Activated naive CD4-positive, alpha-beta T cell treated with anti-CD3 and anti-CD28 coated beads, Interleukin-2, amount 50 U/mL, for 16 hours (primary cell): ENCODE measurements at regions not wholly inside any gene's neighbourhood (a gene's known extent, or its start where the extent isn't known, plus 50 kb on each side); places are given as distances from the start of the nearest gene placed in this dataset.
A peak's percentile ranks its signal among the peaks of the same experiment; 100 is the strongest.
"Not testable (repeated sequence)": the region's sequence is repeated elsewhere in the genome, so short reads cannot be mapped to it uniquely, and the experiment has no call there.

Experiments used
- DNase-seq: peaks from one replicate; pipeline ENCODE4 v3.0.0-alpha.2; 2020

DNA sequence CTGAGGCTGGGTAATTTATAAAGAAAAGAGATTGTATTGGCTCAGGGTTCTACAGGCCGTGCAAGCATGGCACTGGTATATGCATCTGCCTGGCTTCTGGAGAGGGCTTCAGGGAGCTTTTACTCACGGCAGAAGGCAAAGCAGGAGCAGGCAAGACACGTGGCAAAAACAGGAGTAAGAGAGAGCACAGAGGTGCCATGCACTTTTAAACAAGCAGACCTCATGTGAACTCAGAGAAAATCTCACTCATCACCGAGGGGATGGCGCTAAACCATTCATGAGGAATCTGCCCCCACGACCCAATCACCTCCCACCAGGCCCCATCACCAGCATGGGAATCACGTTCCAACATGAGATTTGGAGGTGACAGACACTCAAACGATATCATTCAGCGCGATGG, 400.7 kb upstream of the RUNX1 start:
- DNase-seq = no peak

DNA sequence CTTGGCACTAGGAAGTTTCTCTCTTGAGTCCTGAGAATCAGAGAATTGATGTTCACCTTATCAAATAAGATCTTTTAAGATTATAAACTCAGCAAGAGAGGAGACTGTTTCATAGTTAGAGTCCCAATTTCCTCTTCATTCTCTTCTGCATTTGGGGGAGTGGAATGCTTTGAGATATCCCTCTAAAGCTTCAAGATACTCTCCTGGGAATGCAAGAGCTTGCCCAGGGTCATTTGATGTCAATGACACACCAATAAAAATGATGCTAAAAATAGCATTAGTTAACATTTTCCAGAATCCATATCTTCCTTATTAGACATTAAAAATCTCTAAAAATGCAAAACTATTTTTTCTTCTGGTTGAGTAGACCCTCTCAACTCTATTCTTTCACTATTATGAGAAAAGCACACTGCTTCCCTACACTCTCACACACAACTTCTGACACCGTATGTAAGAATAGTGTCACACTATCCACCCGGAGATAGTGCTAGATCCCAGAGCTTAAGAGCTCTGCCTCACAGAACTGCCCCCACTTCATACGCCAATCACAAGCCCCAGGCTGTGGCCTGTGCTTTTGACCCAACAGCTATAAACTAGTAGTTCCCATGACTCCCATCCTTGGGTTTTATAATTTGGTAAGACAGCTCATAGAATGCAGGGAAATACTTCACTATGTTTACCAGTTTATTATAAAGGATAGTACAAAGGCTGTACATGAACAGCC, 399.9 kb upstream of the RUNX1 start:
- no peak for DNase-seq

DNA sequence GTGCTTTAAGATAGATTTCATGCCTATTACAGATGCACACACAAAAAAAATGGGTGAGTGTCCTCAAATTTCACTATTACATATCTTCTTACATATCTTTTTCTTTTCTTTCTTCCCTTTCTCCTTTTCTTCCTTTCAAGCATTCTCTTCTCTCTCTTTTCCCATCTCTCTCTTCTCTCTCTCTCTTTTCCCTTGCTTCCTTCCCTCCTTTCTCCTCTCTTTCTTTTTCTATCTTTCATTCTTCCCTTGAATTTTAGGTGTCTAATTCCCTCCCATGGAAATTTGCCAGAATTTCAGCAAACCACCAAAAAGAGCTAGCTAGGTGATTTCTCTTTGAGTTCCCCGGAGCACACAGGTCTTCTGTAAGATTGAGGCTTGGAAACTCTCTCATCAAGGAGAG, 395.3 kb upstream of the RUNX1 start:
- DNase-seq = no peak

DNA sequence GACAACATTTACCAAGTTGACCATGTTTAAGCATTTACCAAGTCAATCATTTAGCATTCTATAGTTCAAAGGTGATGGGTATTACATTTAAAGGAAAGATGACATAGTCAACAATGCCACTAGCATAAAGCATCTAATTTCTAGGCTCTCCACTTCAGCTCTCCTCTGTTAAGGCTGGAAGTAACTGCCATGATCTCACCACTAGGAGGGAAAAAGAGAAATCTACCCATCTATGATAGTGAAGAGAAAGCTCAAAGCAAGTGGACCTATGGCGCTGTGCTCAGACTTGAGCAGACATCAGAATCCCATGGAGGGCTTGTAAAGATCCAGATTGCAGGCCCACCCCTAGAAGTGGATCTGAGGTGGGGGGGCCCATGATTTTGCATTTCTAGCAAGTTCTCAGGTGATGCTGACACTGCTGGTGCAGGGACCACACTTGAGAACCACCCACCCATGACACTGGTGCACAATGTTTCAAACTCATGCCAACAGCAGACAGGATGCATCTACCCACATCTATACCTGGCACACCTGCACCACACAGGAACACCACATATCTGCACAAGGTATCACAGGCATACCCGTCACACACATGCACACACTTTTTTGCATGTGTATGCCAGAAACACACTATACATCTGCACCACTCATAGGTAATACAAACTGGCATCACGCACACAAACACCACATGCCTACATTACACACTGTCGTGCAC, 392.9 kb upstream of the RUNX1 start:
- no peak for DNase-seq

DNA sequence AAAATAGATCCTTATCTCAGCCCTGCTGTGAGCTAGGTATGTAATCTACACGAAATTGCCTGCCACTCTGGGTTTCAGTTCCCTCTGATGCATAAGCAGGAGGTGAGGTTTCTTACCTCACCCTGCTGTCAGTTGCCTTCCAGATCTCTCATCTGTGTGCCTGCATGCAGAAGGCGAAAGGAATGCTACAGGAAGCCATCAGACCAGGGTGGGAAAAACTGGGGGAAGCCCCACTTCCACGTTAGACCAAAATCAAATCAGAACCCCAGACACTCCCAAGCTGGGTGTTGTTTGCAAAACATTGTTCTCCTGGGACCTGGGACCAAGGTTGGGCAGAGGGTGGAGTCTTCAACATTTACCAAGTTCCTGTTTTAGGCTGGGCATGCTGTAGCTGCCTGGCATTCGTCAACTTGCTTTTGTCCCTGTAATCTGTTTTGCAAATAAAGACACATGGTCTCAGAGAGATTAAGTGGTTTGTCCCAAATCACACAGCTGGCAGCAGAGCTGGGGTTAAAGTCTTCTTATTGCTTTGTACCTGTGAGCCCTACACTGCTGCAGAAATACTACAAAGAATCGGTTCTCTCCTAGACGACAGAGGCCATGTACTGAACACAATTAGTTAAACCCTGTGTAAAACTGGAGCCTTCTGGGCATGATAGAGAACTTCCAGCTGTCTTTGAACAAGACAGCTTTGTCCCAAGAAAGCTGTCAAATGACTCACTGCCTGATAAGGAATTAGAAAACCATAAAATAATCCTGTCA, 389.7 kb upstream of the RUNX1 start:
- no peak for DNase-seq

DNA sequence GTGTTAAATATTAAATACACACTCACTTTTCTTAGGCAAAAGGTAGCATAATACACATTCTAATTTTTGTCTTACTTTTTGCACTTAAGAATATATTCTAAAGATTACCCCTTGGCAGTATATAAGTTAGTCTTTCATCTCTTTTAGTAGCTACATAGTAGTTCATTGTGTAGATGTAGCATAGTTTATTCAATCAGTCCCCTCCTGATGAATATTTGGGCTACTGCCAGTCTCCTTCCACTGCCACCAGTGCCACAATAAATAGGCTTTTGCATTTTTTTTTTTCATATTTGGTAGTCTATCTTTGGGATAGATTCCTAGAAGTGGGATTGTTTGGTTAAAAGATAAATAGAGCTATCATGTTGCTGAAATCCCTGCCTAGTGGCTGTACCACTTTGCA, 388.8 kb upstream of the RUNX1 start:
- DNase-seq = no peak

DNA sequence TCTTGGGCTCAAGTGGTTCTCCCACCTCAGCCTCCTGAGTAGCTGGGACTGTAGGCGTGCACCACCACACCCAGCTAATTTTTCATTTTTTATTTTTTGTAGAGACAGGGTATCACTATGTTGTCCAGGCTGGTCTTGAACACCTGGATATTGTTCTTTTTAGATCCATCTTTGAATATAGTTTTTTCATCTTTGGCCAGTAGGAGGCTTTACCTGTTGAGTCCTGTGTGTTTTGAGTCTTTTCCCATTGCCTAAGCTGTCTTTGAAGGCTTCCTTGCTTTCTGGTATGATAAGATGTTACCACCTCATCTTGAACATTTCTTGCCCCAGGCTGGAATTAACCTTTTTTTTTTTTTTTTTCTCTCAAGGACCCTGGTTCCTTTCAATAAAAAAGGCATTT, 387.8 kb upstream of the RUNX1 start:
- DNase-seq = no peak

DNA sequence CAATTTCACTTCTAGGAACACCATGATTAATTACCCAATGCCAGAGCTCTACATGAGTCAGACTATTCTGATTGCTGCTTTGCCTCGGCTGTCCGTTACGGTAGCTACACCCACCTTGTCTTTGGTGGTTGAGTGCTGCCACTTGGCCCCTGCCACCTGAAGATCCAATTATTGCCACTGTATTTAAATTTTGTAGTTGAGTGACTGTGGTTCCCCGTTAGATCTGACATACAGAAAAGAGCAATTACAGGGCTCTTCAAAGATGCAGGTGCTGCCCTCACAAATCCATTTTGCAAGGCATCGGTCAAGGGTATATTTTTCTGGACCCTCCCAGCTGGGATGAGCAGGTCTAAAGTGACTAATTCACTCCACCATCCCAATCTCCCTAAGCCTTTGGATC, 383.5 kb upstream of the RUNX1 start:
- not testable (repeated sequence) for DNase-seq

DNA sequence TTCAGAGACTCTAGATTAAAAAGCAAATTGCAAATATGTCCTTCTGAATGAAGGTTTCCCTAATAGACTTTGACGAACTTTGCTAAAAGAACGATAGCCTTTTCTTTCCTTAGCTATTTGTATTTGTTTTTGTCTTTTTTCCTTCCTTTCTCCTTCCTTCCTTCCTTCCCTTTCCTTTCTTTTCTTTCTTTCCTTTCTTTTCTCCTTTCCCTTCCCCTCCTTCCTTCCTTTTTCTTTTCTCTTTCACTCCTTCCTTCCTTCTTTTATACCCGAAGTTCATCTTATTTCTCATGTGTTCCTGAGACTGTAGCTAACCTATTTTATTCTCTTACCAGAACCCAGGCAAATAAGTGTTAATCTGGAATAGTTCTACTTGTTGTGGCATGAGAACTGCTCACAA, 381.2 kb upstream of the RUNX1 start:
- DNase-seq = no peak

DNA sequence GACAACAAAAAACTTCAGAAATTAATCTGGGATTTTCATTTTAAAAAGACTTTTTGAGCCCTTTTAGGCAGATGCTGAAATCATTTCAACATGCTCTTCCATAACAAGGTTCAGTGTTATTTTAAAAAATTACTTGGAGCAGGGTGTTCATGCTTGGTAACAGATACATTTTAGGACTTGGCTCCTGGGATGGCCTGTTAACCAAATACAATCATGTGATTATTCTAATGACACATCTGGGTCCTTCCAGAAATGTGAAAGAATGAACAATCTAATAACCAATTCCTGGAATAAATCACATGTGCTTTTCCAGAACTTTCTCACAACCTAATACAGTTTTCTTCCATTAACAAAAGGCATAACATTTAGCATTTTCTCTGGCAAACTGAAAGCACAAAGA, 379.8 kb upstream of the RUNX1 start:
- DNase-seq = no peak

DNA sequence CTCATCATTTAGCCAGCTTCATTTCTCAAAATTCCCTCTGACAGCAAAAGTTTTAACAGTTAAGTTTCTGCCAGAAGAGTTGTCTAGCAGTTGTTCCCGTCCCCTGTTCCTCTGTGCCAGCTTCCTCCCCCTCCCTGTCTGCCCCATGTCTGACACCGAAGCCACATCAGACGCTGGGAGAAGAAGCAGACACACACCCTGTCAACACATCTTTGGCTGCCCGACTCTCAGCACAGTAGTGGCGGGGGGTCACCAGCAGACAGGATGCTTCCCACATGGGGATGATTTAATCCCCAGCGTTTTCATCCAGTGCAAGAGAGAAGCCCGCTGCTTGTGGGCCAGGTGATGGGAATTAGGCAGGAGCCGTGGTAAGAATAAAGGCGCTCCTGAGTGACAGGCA, 379.4 kb upstream of the RUNX1 start:
- peak; percentile 31 for DNase-seq

DNA sequence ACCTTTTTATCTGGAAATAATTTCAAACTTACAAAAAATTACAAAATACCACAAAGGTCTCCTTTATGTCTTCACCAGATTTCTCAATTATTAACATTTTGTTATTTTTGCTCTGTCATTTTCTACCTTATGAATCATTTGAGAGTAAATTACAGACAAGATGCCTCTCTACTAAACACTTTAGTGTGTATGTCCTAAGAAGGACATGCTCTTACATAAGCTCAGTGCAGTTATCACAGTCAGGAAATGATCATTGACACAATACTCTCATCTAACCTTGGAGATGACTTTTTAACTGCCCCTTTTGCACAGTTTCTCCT, 378.9 kb upstream of the RUNX1 start:
- DNase-seq = no peak

DNA sequence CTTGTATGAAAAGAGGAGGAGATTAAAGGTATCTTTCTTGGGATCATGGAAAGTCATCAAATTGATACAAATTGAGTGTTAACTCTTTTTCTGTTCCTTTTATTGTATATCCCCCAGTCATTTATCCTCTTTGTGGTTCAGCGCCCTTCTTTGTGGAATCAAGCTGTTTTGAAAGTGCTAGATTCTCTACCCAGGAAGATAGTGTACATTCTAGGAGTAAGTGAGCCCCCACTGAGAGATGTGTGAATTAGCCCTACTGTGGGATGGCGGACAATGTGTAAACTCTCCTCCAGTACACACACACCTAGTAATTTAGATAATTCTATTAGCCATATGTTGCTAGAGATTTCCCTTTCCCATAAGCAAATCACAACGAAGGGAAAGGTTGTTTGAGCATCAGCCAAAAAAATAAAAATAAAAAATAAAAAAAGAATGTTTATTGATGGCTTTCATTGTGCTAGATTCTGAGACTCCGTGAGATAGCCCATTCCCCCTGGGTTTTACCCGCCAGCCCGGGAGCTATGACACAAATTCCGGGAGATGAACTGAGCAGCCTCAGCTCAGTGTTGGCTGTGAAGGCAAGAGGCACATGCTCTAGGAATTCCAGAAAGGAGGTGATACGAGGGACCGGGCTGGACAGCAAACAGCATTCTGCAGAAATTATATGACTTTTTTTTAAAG, 378.4 kb upstream of the RUNX1 start:
- DNase-seq = no peak

DNA sequence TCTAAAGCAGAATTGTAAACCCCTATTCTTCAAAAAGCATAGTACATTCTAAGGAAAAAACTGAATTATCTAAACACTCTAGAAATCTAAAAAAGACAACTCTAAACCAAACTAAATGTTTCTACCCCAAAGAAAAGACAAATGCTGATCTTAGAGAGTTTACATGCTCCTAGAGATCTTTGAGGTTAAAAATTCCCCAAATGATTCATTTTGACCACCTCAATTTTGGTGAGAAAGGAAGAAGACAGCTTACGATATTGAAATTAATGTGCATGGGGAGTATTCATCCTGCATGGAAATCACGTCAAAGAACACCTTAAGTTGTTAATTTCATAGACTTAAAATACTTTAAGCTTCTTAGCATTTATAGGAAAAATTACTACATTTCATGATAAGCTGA, 377.8 kb upstream of the RUNX1 start:
- DNase-seq = no peak

DNA sequence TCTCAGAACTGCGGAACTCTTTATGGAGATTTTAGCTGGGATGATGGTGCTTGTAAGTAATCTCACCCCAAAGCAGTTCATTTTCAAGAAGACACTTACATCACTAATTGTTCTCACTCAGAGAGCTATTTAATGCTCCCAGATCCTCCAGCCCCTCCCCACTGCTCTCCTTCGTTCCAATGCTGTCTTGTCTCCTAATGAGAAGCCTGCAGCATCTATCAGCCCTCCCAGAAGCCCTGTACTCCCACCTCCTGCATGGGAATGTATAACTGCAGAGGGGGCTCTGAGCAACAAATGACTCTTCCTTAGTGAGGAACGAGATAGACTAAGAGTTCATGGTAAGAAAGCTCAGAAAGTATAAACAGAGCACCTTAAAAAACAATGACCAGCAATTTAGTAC, 377.4 kb upstream of the RUNX1 start:
- DNase-seq = no peak

DNA sequence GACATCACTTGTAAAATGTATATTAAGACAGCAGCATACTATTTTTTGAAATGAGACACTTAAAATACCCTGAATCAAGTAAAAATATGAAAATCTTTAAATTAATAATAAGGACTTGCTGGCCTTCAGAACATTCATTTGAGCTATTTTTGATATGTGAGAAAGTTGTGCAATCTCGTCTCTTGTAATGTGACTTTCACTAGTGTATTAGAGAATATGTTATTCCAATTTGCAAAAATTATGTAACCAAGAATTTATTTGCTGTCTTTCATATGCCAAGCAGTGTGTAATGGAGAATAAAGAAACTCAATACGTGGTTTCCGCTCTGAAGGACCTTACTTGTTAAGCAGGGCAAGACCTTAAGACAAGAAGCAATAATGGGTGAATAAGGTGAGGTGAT, 375.0 kb upstream of the RUNX1 start:
- no peak for DNase-seq

DNA sequence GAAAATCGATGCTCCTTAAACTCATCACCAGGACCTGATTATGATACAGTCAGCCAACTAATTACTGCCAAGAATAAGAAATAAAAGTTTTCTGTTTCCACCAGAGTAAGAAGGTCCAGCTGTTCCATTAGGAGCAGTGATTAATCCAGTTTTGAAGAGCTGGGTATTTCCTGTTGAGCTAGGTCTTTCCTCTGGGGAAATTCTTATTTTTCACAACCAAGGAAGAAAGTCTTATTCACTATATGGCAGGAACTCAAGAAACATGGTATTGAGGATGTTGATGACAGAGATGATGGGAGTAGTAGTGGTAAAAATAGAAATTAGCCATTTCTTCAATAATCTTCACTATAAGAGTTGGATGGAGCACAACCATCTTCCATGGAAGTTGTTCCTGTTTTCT, 374.6 kb upstream of the RUNX1 start:
- DNase-seq = no peak

DNA sequence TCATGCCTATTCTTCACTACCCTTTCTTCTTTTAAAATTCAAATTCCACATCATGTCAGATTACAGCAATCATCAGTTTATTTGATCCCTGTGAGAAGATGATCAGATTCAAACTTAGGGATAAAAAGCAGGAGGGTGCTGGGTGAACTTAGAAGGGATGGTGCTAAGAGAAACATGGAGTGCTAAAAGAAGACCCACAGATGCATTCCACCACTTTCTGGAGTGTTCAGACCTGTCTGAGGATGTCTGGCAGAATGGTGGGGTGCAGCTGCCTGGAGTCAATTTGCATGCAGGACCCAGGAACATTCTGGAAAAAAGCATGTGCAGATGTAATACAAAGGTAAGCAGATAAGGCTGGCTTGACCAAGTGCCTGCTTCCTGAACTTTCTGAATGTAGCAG, 372.9 kb upstream of the RUNX1 start:
- no peak for DNase-seq

DNA sequence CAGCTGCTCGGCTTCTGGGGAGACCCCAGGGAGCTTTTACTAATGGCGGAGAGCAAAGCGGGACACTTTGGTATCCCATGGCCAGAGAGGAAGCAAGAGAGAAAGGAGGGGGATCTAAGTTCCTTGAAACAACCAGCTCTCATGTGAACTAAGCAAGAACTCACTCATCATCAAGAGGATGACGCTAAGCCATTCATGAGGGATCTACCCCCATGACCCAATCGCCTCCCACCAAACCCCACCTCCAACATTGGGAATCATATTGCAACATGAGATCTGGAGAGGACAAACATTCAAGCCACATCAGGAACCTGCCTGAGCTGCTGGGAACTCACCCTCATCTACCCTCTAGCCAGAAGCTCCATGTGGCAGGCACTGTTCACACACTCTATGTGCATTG, 372.1 kb upstream of the RUNX1 start:
- DNase-seq = no peak

DNA sequence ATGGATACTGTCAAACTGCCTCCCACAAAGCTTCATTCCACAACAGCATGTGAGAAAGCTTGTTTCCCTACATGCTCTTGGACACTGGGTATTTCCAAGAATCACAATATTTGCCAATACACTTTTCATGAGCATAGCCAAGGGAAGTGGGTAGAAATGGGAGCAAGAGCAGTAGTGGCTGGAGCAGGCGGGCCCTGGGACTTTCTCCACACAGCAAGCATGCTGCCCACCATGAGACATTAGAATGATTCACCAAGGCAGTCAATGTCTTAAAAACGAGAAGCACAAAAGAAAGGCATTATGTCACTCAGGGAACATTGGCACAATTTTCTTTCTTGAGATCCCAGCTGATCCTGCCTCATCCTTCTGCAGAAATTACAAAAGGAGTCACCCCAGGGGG, 371.6 kb upstream of the RUNX1 start:
- no peak for DNase-seq

DNA sequence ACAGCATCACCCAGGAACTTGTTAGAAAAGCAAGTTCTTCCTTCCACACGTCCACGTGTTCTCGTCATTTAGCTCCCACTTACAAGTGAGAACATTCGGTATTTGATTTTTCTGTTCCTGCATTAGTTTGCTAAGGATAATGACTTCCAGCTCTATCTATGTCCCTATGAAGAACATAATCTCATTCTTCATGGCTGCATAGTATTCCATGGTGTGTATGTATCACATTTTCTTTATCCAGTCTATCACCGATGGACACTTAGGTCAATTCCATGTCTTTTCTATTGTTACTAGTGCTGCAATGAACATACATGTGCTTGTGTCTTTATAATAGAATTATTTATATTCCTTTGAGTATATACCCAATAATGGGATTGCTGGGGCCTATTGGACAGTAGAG, 368.7 kb upstream of the RUNX1 start:
- DNase-seq = no peak

DNA sequence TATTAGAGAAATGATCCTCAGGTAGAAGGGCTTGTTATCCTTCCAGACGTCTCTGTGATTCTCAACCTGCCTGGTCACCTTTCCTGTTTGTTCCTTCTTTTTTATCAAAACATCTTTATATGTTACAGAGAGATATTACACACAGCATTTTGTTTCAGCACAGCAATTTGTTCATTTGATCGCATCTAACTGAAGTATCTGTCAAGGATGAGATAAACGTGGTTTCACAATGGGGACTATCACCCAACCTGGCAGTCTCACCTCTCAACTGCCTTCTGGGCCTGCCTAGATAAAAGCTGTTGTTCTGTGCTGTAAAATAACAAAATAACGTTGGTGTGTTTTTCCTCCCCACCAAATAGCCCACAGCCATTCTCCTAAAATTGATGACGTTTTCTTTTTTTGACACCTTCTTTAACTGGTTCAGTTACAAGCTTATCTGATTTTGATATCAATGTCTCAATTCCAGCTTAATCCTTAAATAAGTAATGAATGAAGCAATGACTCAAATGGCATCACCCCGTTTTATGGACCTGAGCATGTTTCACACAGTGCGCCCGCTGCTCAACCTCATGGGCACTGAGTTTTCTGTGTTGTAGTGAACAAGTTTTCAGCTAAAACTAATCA, 367.9 kb upstream of the RUNX1 start:
- no peak for DNase-seq

DNA sequence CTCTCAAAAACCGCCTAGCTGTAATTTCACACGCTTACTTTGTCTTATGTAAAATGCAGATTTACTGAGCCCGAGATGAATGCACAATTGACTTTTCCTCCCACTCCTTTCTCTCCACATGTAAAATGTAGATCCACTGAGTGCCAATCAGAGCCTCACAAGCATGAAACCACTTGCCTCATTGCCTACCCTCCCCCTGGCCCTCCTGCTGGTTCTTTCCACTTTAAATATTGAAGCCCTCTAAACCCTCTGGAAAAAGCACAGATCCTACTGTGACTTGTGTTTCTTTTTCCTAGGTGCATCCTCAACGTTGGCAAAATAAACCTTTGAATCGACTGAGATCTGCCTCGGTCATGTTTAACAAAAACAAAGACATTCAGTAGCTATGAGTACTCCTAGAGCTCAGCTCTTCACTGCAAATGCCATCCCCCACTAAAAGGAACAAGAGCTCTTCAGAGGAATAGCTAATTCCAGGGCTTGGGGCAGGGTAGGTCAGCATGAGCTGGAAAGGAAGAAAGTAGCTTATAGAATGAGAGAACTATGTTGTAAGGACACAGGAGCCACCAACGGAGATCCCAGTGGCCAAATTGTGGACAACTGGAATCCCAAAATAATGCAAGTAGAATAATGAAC, 365.5 kb upstream of the RUNX1 start:
- no peak for DNase-seq
